ENCODE measurements at regions not wholly inside any gene's neighbourhood (a gene's known extent, or its start where the extent isn't known, plus 50 kb on each side); places are given as distances from the start of the nearest gene placed in this dataset.

DNA sequence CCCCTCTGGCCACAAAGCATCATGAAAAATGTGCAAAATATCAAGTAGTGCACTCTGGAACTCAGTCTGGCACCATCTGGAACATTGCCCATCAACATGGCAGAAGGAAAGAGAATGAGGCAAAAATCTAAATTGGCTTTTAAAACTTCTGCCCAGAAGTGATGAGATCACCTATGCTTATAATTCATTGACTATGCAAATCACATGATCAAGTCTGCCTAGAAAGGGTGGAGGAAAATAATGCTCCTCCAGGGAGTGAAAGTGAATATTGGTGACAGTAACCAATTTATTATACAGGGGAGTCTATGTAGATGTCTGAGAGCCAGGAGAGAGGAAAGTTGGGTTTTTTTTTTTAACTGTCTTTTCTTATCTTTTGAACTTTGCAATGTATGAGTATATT, 73.3 kb upstream of the HIF1A start:
- Histone ChIP-seq H3K36me3 (no peaks in the 10 kb centered on the region), H3K4me1 (peaks cover 0 to 28% (median 8%) of the 10 kb centered on the region in 6 donors), H3K9me3 (no peaks in the 10 kb centered on the region), H3K27me3 (replicated peaks in 1 of 7) (no peaks in the 10 kb centered on the region), H3K27ac (no peak overlapping the region), H3K4me3 (no peak overlapping the region)
- intact Hi-C loops (cut with DNase I; ENCODE audit: low total_unique reads) = no loop called here
- DNase-seq = no peak
- TF ChIP-seq POLR2A (IDR thresholded peaks at IDR 0.05) = no peak
- TF ChIP-seq, protein P1, sequence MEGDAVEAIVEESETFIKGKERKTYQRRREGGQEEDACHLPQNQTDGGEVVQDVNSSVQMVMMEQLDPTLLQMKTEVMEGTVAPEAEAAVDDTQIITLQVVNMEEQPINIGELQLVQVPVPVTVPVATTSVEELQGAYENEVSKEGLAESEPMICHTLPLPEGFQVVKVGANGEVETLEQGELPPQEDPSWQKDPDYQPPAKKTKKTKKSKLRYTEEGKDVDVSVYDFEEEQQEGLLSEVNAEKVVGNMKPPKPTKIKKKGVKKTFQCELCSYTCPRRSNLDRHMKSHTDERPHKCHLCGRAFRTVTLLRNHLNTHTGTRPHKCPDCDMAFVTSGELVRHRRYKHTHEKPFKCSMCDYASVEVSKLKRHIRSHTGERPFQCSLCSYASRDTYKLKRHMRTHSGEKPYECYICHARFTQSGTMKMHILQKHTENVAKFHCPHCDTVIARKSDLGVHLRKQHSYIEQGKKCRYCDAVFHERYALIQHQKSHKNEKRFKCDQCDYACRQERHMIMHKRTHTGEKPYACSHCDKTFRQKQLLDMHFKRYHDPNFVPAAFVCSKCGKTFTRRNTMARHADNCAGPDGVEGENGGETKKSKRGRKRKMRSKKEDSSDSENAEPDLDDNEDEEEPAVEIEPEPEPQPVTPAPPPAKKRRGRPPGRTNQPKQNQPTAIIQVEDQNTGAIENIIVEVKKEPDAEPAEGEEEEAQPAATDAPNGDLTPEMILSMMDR (IDR thresholded peaks at IDR 0.05 in 8 of 11, conservative IDR thresholded peaks at IDR 0.05 in 3 of 11) = no peak
- TF ChIP-seq POLR2AphosphoS5 (IDR thresholded peaks at IDR 0.05) = no peak

- 90 to 98% (median 92%) methylated on average over 3 of the region's 3 CpGs for WGBS, 5 donors
- DNase-seq = no peak
- no peak overlapping the region for H3K27ac ChIP-seq
- no peaks in the 10 kb centered on the region for H3K9me3 ChIP-seq
- intact Hi-C loops (cut with DNase I; ENCODE audit: low total_unique reads) = no loop called here
- no peaks in the 10 kb centered on the region for H3K27me3 ChIP-seq (replicated peaks in 1 of 7)
- no peaks in the 10 kb centered on the region for H3K36me3 ChIP-seq
- H3K4me1 ChIP-seq = peaks cover 0 to 18% (median 6%) of the 10 kb centered on the region in 6 donors
- TF ChIP-seq, protein P1 (IDR thresholded peaks at IDR 0.05 in 8 of 11, conservative IDR thresholded peaks at IDR 0.05 in 3 of 11) = no peak
- TF ChIP-seq POLR2AphosphoS5 (IDR thresholded peaks at IDR 0.05) (no peak), POLR2A (IDR thresholded peaks at IDR 0.05) (no peak)
- no peak overlapping the region for H3K4me3 ChIP-seq
Observed at GRCh38 chr14:61623927-61624326, 71.4 kb upstream of the HIF1A start.

GRCh38 chr14:61625165-61625564, 70.1 kb upstream of the HIF1A start:
- no peaks in the 10 kb centered on the region for H3K9me3 ChIP-seq
- H3K4me1 ChIP-seq = peaks cover 0 to 10% (median 3%) of the 10 kb centered on the region in 6 donors
- WGBS, 5 donors = 92 to 100% (median 95%) methylated on average over 1 of the region's 1 CpG
- no peaks in the 10 kb centered on the region for H3K27me3 ChIP-seq (replicated peaks in 1 of 7)
- no peaks in the 10 kb centered on the region for H3K36me3 ChIP-seq
- no peak for DNase-seq
- no peak overlapping the region for H3K27ac ChIP-seq
- no peak overlapping the region for H3K4me3 ChIP-seq
- intact Hi-C loops (cut with DNase I; ENCODE audit: low total_unique reads) = no loop called here
- no peak for TF ChIP-seq POLR2A (IDR thresholded peaks at IDR 0.05)
- TF ChIP-seq POLR2AphosphoS5 (IDR thresholded peaks at IDR 0.05) = no peak
- TF ChIP-seq, protein P1 (IDR thresholded peaks at IDR 0.05 in 8 of 11, conservative IDR thresholded peaks at IDR 0.05 in 3 of 11) = no peak

- 70 to 84% (median 80%) methylated on average over 2 of the region's 2 CpGs for WGBS, 5 donors
- Histone ChIP-seq H3K4me1 (no peaks in the 10 kb centered on the region), H3K36me3 (no peaks in the 10 kb centered on the region), H3K4me3 (no peak overlapping the region), H3K27ac (peak overlapping the region in 1 of 8 donors; percentile 64), H3K9me3 (no peaks in the 10 kb centered on the region), H3K27me3 (replicated peaks in 1 of 7) (no peaks in the 10 kb centered on the region)
- intact Hi-C loops (cut with DNase I; ENCODE audit: low total_unique reads) = no loop called here
- no peak for DNase-seq
- no peak for TF ChIP-seq POLR2A (IDR thresholded peaks at IDR 0.05)
- TF ChIP-seq, protein P1 (IDR thresholded peaks at IDR 0.05 in 8 of 11, conservative IDR thresholded peaks at IDR 0.05 in 3 of 11) = no peak
- no peak for TF ChIP-seq POLR2AphosphoS5 (IDR thresholded peaks at IDR 0.05)
Observed at GRCh38 chr14:61627612-61628011, 67.7 kb upstream of the HIF1A start.

Measured in spleen (tissue), 11 donors.